OCI-M1 (cell line): ENCODE measurements at regions not wholly inside any gene's neighbourhood (a gene's known extent, or its start where the extent isn't known, plus 50 kb on each side); places are given as distances from the start of the nearest gene placed in this dataset.

Source experiments
- DNase-seq: peaks from one replicate; lab custom pipeline; 2025; lab: John Stamatoyannopoulos, UW

DNA sequence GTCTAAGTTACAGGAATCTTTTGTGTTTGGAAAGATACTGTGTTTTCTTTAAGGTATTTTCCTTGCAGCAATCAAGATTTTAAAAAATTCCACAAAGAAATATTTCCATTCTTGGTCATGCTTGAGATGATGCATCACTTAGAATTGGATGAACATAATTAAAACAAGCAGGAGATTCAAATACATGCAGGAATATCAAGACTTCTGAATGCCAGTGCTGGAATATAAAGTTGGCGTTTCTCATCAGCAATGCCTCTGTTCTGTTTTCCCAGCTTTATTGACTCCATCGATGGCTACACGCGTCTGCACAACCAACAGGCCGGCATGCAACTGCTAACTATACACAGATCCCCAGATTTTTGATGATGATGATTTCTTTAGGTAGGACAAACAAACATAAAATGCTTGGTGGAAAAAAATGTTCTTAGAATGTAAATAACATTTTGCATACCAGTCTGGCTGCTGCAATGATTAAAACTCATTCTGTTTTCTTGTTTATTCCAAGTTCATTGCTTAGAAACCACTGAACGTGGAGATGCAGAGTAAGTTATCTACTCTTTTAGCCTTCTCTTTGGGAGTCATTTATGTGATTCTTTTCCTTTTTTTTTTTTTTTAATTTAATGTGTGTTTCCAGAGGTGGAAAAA, 91.3 kb upstream of the FAM171A1 start:
- DNase-seq: no peak

DNA sequence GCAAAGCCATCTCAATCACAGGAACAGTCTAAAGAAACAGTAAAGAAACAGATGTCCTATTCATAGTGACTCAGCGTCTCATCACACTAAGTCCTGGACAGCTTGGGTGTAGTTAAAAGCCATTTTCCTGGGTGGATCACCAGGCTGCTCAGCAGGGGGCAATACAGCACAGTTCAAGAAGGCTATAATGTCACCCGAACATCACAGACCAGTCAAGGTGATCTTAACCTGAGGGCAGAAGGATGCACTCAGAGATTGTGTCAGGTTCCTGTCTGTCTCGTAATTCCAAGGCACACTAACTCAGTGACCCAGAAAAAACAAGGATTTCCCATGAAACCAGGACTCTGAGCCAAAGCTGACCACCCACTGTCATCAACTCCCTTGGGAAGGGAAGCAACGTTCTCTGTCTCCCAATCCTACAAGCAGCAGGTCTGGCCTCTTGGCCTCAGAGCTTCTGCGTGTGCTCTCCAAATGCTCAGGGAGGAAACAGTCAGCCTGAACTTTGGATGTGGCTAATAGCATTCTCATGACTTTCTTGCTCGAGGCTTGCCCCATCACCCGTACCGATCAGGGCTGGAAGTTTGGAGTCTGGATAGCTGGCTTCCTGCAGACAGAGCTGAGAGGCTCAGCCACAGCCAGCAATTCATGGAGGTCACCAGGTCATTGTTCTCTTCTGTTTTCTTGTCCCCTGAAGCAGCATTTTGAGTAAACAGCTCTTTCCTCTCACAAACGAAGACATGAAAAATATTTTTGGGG, 90.4 kb upstream of the FAM171A1 start:
- DNase-seq: peak; percentile 65

DNA sequence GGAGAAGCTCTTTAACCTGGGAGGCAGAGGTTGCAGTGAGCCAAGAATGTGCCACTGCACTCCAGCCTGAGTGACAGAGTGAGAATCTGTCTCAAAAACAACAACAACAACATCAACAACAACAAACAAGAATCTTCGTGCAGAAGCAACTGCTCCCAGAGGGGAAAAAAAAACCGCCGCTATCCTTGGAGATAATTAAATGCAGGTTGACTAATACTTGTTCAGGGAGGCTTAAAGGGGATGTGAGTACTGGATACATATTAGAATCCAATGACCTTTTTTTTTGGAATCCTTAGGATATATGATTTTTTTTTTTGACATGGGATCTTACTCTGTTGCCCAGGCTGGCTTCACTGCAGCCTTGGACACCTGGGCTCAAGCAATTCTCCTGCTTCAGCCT, 89.6 kb upstream of the FAM171A1 start:
- no peak for DNase-seq

DNA sequence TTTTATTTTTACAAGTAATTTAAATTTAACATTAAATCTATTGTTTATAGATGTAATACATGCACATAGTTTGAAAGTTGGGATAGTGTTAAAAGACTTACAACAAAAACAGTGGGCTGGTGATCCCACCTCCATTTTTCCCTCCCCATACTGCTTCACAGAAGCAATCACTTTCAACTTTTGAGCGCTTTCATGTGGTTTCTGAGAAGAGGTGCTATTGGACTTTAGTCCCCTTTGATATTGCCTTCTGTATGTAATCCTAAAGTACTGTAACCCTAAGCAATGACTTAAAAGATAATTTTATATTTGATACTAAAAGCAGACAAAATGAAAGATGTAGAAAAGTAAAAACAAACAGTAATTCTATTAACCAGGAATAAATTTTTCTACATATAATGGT, 88.1 kb upstream of the FAM171A1 start:
- DNase-seq: no peak

DNA sequence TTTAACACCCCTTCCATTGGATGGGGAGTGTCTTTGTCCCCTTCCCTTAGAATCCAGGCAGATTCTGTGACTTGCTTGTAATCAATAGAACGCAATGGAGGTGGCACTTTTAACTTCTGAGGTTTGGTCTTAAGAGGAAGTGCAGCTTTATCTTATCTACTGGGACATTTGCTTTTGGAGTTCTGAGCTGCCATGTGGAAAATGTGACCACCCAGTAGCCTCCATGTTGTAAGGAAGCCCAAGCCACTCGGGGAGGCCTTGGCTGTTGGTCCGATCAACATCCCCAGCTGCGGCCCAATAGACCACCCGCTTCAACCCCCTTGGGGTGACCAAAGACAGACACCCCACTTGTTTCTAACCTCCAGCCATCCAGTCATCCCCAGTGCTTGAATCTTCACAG, 86.3 kb upstream of the FAM171A1 start:
- peak; percentile 84 for DNase-seq

GRCh38 chr10:15455456-15455855, 84.4 kb upstream of the FAM171A1 start:
- peak; percentile 65 for DNase-seq

GRCh38 chr10:15453926-15454325, 82.8 kb upstream of the FAM171A1 start:
- no peak for DNase-seq

DNA sequence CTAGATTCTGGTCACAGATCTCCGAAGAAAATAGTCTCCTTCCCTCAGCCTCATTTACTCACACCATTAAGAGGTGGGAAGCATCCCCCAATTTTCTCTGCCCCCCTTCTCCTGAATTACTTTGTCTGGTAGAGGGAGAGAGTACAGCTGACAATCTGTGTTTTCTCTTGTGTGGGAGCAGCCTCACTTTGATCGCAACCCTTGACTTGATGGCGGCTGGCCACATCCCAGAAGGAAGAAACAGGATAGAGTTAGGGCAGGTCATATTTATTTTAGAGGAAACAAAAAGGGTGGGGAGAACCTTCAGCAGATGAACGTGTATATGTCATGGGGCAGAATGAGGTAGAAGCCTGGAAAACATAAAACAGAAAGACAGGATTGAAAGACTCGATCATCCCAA, 82.4 kb upstream of the FAM171A1 start:
- no peak for DNase-seq

DNA sequence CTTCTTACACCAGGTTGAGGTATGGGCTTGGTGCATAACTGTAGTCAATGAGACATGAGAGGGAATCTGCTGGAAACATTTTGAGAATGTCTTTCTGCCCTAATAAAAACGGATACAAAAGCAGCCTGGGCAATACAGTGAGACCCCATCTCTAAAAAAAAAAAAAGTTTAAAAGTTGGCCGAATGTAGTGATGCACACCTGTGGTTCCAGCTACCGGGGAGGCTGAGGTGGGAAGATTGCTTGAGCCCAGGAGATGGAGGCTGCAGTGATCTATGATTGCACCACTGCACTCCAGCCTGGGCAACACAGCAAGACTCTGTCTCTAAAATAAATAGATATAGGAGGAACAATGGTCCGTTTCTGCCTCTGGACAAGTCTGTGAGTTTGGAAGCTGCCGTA, 81.5 kb upstream of the FAM171A1 start:
- DNase-seq: no peak

DNA sequence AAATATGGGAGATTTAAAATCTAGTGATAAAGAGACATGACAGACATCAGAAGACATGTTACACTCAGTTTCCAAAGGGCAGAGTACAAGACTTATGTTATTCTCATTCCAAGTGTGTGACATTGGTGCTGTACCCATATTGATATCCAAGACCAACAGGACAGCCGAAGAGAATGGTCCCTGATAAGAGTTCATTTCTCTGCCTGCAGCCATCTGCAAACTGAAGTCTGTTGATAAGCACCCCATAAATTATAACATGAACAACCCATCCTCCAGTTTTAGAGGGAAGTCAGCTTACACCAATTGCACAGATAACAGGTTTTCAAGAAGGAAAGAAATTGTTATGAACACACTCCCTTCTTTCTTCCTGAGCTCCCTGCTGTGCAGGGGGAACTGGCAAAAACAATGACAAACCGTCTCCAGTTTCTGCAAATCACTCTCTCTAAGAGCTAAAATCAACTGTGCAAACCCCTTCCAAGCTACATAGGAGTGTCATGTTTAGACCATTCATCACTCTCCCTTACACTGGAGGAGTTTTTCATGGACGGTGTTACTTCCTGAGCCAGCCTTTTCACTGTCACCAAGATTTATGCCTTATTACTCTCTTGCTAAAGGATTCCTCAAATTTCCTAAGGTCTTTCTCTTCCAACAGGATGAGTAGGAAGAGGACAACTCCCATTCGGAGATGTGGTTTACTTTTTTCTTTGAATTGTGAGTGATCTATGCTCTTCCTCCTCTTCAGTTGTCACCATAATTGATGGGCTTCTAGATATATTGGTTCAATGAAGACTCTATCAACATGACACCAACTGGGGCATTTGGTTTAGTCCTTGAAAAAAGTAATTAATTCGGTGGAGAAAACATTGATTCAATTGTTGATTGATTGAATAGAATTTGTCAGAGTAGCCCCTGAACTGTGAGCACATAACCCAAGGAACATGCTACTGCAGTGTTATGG, 80.3 kb upstream of the FAM171A1 start:
- peak; percentile 97 for DNase-seq

DNA sequence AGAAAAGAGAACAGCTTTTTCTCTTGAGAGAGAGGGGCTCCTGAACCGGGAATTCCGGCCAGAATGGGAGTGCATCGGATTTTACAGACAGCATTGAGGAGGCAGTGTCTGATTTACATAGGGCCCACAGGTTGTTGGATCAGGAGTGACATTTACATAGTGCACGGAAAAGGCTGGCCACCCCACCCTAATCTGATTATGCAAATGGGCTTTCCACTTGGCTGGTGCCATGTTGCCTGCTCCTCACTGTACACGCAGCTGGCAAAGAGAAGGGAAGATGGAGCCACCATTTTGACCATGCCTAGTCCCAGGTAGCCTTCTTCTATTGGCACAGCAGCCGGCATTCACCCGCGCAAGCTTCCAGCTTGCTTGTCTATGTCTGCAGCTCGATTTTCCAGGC, 77.5 kb upstream of the FAM171A1 start:
- no peak for DNase-seq

GRCh38 chr10:15445006-15445390, 73.9 kb upstream of the FAM171A1 start:
- DNase-seq: no peak

DNA sequence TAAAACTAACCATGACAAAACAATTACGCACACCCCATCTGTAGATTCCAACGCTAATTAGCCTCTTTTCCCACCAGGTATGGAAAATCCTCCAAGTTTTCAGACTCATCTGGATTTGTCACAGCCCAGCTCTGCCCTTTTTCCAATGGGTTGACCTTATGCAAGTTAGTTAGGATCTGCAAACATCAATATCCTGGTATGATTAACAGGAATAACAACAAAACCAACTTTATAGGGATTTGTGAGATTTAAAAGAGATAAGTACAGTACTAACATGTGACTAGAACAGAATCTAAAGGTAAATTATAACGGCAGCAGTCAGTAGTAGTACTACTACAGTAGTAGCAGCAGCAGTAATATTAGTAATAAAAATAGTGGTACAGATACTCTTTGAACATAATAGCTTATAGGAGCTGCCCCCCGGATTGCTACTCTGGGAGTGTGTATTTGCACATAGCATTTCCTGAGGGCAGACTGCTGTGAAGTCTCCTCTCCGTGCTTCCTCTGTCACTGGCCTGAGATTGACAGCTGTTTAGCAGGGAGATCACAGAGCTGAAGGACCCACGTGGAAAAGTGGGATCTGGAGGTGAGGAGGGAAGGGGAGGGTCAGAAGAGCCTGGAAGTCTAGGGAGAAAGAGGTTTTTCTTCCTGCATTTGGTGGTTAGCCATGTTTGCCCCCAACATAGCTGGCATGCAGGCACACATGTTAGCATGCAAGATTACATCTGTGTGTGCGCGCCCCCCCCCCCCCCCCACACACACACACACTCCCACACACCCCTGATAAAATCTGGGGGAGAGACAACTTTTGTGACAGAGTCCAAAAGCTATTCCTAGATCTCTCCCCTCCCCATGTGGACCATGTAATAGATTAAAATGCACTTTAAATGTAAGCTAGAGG, 73.3 kb upstream of the FAM171A1 start:
- no peak for DNase-seq

- no peak for DNase-seq
These were observed 71.0 kb upstream of the FAM171A1 start for GRCh38 chr10:15442056-15442455.

DNA sequence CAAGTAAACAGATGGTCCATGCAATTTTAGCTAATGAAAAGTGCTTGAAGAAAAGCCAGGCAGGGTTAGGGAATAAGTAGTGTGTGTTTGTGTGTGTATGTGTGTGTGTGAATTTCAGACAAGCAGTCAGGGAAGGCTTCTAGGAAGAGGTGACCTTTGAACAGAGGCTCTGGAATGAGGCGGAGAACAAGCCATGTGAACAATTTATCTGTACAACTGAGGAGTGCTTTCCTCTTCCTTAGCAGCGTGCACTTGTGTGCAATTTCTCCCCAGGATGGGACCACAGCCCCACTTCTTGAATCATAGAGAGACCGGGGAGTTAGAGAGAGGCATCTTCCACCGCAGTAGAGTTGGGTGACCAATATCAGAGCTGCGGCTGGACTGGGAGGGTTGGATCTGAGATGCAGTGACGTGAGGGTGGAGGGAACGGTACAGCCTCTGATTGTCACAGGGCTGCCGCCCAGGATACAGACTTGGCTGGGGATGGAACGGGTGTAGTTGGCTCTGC, 69.2 kb upstream of the FAM171A1 start:
- DNase-seq: no peak

DNA sequence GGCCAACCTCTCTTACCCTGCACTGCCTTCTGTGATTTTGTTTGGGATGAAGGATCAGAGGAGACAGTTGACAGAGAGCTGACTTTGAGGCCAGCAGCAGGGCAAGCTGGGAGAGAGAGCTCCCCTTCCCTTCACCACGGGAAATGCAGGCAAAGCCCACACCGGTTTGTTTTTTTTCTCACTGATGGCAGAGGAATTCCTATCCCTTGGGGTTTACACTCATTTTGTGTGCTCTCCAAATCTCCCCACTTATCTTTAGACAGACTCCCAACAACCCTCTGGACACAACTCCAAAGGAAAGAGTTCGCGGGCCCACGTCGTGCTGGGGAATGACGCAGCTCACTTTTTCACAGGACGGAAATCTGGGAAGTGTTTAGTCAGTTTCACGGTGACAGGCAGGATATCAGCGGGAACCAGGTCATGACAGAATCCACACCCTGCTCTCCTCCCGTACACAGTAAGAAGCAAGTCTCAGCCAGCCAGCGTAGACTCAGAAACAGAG, 68.3 kb upstream of the FAM171A1 start:
- peak; percentile 38 for DNase-seq

DNA sequence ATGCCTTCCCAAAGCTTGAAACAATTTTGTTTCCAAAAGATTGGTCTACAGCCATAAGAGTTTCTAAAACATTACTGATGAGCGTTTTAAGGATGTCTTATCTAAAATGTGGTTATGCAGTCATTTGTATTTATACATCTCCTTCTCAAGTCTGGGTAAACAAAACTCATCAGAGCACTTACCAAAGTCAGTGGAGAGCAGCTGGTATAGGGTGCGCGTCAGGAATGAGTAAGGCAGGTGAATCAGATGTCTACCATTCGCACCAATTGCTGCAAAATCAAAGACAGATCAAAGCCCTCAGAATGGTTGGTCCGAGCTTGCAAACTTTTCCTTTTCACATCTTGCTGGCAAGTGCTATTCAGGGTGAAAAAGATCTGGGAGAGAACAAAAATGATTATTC, 65.6 kb upstream of the FAM171A1 start:
- DNase-seq: no peak

DNA sequence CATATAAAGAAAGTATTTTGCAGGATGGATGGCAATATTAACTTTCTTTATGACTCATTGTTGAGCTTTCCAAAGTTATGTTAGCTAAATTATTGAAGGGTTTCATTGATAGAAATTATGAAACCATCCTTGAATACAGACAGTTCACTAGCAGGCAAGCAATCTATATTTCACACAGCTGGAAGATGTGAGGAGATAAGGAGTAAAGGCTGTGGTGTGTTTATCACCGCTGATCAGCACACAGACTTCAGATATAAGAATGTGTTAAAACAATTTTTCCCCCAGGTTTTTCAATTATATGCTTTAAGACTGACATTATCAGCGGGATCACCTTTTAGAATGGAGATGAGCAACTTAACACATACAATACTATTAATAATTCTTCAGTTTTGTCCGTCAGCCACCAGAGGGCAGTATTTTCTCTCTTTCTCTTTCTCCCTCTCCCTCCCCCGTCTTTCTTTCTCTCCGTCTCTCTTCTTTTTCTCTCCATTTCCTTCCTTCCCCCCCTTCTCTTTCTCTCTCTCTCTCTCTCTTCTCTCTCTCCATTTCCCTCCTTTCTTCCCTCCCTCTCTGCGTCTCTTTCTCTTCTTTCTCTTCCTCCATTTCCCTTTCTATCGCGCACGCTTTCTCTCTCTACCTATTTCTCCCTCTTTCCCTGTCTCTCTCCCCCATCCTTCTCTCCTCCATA, 62.9 kb upstream of the FAM171A1 start:
- peak; percentile 87 for DNase-seq

GRCh38 chr10:15432266-15432665, 61.2 kb upstream of the FAM171A1 start:
- no peak for DNase-seq

DNA sequence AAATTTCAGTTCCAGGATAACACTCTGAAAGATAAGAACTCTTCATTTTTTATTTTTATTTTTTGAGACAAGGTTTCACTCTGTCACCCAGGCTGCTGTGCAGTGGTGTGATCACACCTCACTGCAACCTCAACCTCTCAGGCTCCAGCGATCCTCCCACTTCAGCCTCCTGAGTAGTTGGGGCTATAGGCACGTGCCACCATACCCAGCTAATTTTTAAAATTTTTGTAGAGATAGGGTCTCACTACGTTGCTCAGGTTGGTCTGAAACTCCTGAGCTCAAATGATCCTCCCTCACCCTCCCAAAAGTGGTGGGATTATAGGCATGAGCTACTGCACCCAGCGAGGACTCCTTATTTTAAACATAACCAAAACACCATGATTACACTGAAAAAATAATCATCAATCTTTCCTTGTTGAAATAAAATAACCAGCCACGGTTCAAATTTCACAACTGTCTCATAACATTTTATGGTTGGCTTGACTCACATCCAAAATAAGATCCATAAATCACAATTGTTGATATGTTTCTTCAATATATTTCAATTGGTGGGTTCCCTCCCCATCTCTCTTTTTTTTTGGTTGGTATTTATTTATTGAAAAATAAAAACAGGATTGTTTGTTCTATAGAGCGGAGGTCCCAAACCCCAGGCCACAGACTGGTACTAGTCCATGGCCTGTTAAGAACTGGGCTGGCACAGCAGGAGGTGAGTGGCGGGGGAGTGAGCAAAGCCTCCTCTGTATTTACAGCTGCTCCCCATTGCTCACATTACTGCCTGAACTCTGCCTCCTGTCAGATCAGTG, 60.1 kb upstream of the FAM171A1 start:
- no peak for DNase-seq
